GM21786 (cell line): ENCODE measurements at regions not wholly inside any gene's neighbourhood (a gene's known extent, or its start where the extent isn't known, plus 50 kb on each side); places are given as distances from the start of the nearest gene placed in this dataset.

Experiments used
- ATAC-seq: cut with Tn5 transposase; IDR thresholded peaks from one replicate; pipeline ENCODE4 v1.9.1; 2021; ENCODE audit not compliant: unreplicated experiment

- ATAC-seq: peak; percentile 84
Measured at GRCh38 chr10:77710759-77711682, 73.4 kb upstream of the KCNMA1 start.

- ATAC-seq: no peak
Measured at GRCh38 chr10:77710081-77710551, 72.5 kb upstream of the KCNMA1 start.

GRCh38 chr10:77707570-77707969, 70.0 kb upstream of the KCNMA1 start:
- no peak for ATAC-seq

DNA sequence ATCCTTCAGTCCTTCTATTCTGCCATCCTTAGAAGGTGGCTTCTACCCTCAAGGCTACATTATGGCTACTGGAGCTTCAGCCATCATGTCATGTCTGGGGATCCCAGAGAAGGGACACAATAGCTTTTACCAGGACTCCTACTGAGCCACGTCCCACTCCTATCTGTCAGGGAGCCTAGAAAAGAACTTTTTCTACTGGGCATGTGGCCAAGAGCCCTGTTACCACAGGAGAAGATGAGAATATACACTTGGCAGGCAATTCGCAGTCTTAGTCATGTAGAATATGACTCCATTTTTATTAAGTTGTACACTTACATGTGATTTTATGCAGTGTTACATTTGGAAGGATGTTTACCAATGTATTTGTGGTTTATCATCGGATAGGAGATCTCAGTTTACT, 64.6 kb upstream of the KCNMA1 start:
- no peak for ATAC-seq

GRCh38 chr10:77700086-77700485, 62.5 kb upstream of the KCNMA1 start:
- ATAC-seq: no peak

DNA sequence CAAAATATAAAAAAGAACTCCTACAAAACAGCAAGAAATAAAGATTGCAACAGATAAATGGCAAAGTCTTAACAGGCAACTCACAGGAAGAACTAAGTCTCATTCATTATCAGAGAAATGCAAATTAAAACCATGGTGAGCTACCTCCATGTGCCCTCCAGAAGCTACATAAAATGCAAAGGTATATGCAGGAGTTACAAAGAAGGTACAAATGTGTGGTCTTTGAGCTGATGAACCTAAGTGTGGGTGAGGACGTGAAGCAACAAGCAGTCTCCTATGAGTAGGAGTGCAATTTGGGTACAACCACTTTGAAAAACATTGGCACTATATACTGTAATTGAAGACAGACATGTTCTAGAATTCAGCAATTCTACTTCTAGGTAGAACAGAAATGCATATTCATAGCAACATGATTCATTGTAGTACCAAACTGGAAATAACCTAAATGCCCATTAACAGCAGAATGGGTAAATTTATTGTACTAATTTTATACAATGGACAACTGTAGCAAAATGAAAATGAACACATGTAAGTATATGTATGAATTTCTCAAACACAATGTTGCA, 61.6 kb upstream of the KCNMA1 start:
- no peak for ATAC-seq

DNA sequence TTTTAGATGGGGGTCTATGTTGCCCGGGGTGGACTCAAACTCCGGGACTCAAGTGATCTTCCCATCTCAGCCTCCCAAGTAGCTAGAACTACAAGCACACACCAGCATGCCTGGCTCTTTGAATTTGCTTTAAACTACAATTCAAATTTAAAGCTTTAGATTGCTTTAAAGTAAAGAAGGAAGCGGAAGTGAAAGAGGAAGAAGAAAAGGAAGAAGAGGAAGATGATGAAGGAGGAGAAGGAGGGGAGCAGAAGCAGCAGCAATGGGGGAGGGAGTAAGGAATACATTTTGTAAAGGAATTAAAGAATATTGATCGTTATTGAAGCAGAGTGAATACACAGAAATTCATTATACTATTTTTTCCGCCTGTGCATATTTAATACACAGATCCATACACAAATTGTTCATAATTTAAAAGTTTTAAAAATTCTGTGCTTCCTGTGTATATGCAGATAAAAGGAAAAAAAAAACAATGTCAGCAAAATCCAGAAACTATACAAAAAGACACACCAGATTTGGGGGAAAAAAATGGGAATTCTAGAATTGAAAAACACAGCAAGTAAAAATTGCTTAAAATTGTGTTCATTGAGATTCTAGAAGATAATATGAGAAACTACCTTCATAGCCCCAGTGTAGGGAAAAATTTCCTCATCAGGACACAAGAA, 60.8 kb upstream of the KCNMA1 start:
- ATAC-seq: no peak

DNA sequence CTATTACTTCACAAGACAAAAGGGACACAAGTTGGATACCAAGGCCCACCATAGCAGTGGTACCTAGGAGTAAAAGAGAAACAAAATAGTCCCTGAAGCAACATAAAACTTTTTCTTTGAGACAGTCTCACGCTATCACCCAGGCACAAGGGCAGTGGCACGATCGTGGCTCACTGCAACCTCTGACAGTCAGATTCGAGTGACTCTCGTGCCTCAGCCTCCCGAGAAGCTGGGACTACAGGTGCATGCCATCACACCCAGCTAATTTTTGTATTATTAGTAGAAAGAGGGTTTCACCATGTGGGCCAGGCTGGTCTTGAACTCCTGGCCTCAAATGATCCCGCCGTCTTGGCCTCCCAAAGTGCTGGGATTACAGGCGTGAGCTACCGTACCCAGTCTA, 59.0 kb upstream of the KCNMA1 start:
- ATAC-seq: no peak

DNA sequence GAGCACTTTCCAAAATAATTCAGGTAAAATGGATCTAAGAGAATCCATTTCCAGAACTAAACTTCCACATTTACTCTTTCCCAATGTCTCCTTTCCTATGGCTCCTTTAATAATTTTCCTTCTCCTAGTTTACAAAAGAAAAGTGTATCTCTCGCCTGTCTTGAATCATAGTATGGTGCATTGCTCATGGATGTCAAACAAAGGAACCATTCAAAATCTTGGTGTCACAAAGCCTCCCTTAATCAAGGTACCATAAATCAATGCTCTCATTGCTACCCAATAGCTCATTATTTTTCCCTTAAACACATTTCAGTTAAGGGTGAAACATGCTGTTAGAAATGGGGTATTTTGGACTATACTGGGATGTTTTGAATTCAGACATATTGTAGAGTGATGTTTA, 57.6 kb upstream of the KCNMA1 start:
- no peak for ATAC-seq

DNA sequence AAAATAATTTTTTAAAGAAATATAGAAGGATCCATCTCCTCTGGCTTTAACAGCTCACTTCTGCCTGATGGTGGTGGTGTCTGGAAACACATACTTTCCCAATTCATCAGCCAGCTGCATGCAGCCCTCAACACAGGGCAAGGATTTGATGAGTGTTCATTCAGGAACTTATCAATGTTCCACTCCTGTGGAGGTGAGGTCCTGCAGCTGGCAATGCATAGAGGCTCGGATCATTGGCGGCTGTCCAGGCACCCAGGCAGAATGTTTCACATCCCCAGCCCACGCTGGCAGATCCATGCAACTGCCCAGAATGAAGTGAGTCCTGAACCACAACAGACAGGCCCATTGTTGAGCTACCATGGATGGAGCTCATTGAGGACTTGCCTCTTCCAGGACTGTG, 55.2 kb upstream of the KCNMA1 start:
- ATAC-seq: no peak

DNA sequence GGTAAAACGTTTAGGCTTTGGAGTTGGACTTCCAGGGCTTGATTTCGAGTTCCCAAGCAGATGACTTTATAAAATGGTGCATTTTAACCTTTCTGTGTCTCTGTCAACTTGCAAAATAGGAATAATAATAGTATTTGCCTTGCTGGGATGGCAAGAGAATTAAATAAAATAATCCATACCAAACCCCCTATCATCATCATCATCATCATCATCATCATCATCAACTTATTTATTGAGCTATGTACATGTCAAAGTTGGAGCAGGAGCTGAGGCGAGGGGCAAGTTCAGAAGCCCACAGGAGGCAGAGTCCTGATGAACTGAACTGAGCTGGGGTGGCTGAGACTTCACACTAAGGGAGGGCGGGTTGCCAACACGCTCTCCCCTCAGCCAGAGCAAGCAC, 51.7 kb upstream of the KCNMA1 start:
- ATAC-seq: no peak

GRCh38 chr10:77687621-77688020, 50.0 kb upstream of the KCNMA1 start:
- no peak for ATAC-seq
